ENCODE measurements at regions not wholly inside any gene's neighbourhood (a gene's known extent, or its start where the extent isn't known, plus 50 kb on each side); places are given as distances from the start of the nearest gene placed in this dataset.

DNA sequence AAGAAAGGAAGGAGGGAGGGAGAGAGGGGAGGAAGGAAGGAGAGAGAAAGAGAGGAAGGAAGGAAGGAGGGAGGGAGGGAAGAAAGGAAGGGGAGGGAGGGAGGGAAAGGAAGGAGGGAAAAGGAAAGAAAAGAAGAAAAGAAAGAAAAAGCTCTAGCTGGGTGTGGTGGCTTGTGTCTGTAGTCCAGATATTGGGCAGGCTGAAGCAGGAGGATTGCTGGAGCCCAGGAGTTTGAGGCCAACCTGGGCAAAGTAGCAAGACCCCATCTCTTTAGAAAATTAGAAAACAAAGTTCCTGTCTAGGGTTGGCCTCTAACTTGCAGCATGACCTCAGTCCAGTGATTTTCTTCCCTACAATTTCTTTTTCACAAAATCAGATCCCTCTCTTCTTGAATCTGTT lies 208.2 kb upstream of the NUDT4 start:
- H3K4me3 ChIP-seq (ENCODE audit: low read depth, low read length) = no peak overlapping the region
- H3K4me1 ChIP-seq (ENCODE audit: control insufficient read depth, insufficient read depth, low read length) = peaks cover 10% of the 10 kb centered on the region
- peak; percentile 86; the same call in 1 of the 2 replicates for TF ChIP-seq ZNF366 (tag by site-specific recombination; conservative IDR thresholded peaks at IDR 0.05)
- TF ChIP-seq ZFP3 (tag by site-specific recombination; IDR thresholded peaks at IDR 0.05; ENCODE audit: low read depth) = no peak
- TF ChIP-seq ZNF121 (tag by site-specific recombination; IDR thresholded peaks at IDR 0.05) = peak; percentile 62
- H3K27ac ChIP-seq (ENCODE audit: extremely low read depth, low read depth, low read length) = no peak overlapping the region
- POLR2A ChIA-PET = no interaction called here
- CTCF ChIA-PET = no interaction called here
- no peaks in the 10 kb centered on the region for H3K9me3 ChIP-seq (ENCODE audit: control insufficient read depth, insufficient read depth, low read depth, low read length)
- H3K36me3 ChIP-seq (ENCODE audit: control insufficient read depth in 2 of 2, insufficient read depth in 1 of 2, low read length in 2 of 2) = no peaks in the 10 kb centered on the region

DNA sequence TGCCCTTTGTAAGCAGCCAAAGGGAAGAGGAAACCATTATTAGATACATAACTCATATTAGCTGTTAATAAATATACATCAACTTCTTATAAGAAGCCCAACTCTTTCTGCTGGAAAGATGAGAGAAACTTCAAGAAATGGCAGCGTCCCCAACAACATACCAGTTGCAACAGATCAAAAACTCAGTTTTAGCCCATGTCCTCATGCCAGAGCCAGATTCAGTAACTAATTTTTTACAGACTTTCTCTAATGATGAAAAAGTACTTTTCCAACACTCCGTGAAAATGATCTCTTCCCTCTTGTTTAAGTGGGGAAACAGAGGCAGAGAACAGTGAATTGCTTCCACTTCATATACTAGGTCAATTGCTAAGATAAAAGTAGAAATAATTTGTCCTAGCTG lies 206.8 kb upstream of the NUDT4 start:
- no peak overlapping the region for H3K4me3 ChIP-seq (ENCODE audit: low read depth, low read length)
- no peaks in the 10 kb centered on the region for H3K36me3 ChIP-seq (ENCODE audit: control insufficient read depth in 2 of 2, insufficient read depth in 1 of 2, low read length in 2 of 2)
- H3K4me1 ChIP-seq (ENCODE audit: control insufficient read depth, insufficient read depth, low read length) = peaks cover 10% of the 10 kb centered on the region
- CTCF ChIA-PET = interaction anchor here (0.6 kb wide), 1 partner anchor 183 kb away, joined by 3 read pairs; no protein-coding TSS in a partner anchor
- POLR2A ChIA-PET = no interaction called here
- no peaks in the 10 kb centered on the region for H3K9me3 ChIP-seq (ENCODE audit: control insufficient read depth, insufficient read depth, low read depth, low read length)
- TF ChIP-seq YY2 (tag by site-specific recombination; IDR thresholded peaks at IDR 0.05) = no peak
- TF ChIP-seq, protein P1, sequence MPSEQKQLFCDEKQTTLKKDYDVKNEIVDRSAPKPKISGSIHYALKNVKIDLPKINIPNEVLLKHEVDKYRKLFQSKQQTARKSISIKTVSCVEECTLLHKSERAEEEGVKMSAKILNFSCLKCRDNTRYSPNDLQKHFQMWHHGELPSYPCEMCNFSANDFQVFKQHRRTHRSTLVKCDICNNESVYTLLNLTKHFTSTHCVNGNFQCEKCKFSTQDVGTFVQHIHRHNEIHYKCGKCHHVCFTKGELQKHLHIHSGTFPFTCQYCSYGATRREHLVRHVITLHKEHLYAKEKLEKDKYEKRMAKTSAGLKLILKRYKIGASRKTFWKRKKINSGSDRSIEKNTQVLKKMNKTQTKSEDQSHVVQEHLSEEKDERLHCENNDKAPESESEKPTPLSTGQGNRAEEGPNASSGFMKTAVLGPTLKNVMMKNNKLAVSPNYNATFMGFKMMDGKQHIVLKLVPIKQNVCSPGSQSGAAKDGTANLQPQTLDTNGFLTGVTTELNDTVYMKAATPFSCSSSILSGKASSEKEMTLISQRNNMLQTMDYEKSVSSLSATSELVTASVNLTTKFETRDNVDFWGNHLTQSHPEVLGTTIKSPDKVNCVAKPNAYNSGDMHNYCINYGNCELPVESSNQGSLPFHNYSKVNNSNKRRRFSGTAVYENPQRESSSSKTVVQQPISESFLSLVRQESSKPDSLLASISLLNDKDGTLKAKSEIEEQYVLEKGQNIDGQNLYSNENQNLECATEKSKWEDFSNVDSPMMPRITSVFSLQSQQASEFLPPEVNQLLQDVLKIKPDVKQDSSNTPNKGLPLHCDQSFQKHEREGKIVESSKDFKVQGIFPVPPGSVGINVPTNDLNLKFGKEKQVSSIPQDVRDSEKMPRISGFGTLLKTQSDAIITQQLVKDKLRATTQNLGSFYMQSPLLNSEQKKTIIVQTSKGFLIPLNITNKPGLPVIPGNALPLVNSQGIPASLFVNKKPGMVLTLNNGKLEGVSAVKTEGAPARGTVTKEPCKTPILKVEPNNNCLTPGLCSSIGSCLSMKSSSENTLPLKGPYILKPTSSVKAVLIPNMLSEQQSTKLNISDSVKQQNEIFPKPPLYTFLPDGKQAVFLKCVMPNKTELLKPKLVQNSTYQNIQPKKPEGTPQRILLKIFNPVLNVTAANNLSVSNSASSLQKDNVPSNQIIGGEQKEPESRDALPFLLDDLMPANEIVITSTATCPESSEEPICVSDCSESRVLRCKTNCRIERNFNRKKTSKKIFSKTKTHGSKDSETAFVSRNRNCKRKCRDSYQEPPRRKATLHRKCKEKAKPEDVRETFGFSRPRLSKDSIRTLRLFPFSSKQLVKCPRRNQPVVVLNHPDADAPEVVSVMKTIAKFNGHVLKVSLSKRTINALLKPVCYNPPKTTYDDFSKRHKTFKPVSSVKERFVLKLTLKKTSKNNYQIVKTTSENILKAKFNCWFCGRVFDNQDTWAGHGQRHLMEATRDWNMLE (tag by site-specific recombination; conservative IDR thresholded peaks at IDR 0.05; ENCODE audit: low read depth) = no peak
- TF ChIP-seq ZBTB21 (tag by site-specific recombination; IDR thresholded peaks at IDR 0.05) = no peak
- no peak for TF ChIP-seq ZNF585B (tag by site-specific recombination; IDR thresholded peaks at IDR 0.05)
- no peak for TF ChIP-seq ZNF366 (tag by site-specific recombination; conservative IDR thresholded peaks at IDR 0.05)
- TF ChIP-seq ZNF354C (tag by site-specific recombination; IDR thresholded peaks at IDR 0.05; ENCODE audit: borderline replicate concordance, low read depth) = no peak
- TF ChIP-seq REPIN1 (tag by site-specific recombination; IDR thresholded peaks at IDR 0.05; ENCODE audit: low read depth) = no peak
- TF ChIP-seq, protein P2, sequence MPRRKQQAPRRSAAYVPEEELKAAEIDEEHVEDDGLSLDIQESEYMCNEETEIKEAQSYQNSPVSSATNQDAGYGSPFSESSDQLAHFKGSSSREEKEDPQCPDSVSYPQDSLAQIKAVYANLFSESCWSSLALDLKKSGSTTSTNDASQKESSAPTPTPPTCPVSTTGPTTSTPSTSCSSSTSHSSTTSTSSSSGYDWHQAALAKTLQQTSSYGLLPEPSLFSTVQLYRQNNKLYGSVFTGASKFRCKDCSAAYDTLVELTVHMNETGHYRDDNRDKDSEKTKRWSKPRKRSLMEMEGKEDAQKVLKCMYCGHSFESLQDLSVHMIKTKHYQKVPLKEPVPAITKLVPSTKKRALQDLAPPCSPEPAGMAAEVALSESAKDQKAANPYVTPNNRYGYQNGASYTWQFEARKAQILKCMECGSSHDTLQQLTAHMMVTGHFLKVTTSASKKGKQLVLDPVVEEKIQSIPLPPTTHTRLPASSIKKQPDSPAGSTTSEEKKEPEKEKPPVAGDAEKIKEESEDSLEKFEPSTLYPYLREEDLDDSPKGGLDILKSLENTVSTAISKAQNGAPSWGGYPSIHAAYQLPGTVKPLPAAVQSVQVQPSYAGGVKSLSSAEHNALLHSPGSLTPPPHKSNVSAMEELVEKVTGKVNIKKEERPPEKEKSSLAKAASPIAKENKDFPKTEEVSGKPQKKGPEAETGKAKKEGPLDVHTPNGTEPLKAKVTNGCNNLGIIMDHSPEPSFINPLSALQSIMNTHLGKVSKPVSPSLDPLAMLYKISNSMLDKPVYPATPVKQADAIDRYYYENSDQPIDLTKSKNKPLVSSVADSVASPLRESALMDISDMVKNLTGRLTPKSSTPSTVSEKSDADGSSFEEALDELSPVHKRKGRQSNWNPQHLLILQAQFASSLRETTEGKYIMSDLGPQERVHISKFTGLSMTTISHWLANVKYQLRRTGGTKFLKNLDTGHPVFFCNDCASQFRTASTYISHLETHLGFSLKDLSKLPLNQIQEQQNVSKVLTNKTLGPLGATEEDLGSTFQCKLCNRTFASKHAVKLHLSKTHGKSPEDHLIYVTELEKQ (tag by site-specific recombination; IDR thresholded peaks at IDR 0.05; ENCODE audit: borderline replicate concordance) = no peak
- TF ChIP-seq ZNF621 (tag by site-specific recombination; IDR thresholded peaks at IDR 0.05) = no peak
- no peak for TF ChIP-seq ZNF114 (tag by site-specific recombination; IDR thresholded peaks at IDR 0.05)
- H3K27ac ChIP-seq (ENCODE audit: extremely low read depth, low read depth, low read length) = no peak overlapping the region

DNA sequence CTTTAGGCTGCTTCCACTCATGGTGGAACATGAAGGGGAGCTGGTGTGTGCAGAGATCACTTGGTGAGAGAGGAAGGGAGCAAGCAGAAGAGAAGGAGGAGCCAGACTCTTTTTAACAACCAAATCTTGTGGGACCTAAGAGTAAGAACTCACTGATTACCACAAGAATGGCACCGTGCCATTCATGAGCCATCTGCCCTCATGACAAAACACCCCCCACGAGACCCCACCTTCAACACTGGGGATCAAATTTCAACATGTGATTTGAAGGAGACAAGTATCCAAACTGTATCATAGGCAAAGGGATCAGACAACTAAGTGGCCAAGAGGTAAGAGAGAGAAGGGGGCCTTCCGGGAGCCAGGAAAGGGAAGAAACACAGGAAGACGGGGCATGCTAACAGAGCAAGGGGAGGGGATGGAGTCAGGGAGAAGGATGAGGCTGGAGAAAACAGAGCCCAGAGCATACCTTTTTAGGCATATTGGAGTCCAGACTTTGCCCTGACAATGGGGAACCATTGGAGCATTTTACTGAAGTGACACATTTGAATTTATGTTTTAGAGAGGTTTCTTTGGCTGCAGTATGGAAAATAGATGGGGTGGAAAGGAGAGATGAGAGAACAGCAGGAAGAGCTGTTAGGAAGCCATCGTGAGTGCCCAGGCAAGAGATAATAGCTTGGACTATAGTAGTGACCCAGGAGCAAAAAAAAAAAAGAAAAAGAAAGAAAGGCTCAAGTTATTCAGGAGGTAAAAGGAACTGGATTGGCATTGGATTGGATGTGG lies 204.4 kb upstream of the NUDT4 start:
- Histone ChIP-seq H3K36me3 (ENCODE audit: control insufficient read depth in 2 of 2, insufficient read depth in 1 of 2, low read length in 2 of 2) (no peaks in the 10 kb centered on the region), H3K27ac (ENCODE audit: extremely low read depth, low read depth, low read length) (no peak overlapping the region; the same call in 1 of the 2 replicates), H3K9me3 (ENCODE audit: control insufficient read depth, insufficient read depth, low read depth, low read length) (no peaks in the 10 kb centered on the region), H3K4me3 (ENCODE audit: low read depth, low read length) (no peak overlapping the region), H3K4me1 (ENCODE audit: control insufficient read depth, insufficient read depth, low read length) (peaks cover 10% of the 10 kb centered on the region)
- POLR2A ChIA-PET = no interaction called here
- CTCF ChIA-PET = no interaction called here
- TF ChIP-seq ZNF391 (tag by site-specific recombination; IDR thresholded peaks at IDR 0.05; ENCODE audit: borderline replicate concordance, low read depth) (no peak), ZNF302 (tag by site-specific recombination; IDR thresholded peaks at IDR 0.05; ENCODE audit: low read depth) (no peak), ZNF341 (tag by site-specific recombination; IDR thresholded peaks at IDR 0.05; ENCODE audit: low read depth) (peak; percentile 76), YY2 (tag by site-specific recombination; IDR thresholded peaks at IDR 0.05) (no peak), ZIC2 (tag by site-specific recombination; IDR thresholded peaks at IDR 0.05) (no peak), GLIS1 (tag by site-specific recombination; IDR thresholded peaks at IDR 0.05) (peak; percentile 95)
- TF ChIP-seq, protein P3, sequence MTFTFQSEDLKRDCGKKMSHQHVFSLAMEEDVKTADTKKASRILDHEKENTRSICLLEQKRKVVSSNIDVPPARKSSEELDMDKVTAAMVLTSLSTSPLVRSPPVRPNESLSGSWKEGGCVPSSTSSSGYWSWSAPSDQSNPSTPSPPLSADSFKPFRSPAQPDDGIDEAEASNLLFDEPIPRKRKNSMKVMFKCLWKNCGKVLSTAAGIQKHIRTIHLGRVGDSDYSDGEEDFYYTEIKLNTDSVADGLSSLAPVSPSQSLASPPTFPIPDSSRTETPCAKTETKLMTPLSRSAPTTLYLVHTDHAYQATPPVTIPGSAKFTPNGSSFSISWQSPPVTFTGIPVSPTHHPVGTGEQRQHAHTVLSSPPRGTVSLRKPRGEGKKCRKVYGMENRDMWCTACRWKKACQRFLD (tag by site-specific recombination; IDR thresholded peaks at IDR 0.05) = no peak

Measured in HEK293 (cell line).